CD14-positive monocyte (primary cell): ENCODE measurements at regions not wholly inside any gene's neighbourhood (a gene's known extent, or its start where the extent isn't known, plus 50 kb on each side); places are given as distances from the start of the nearest gene placed in this dataset.

Experiments
- DNase-seq, 3 donors: peaks; one replicate each; pipeline ENCODE4 v3.0.0-alpha.2; 2011 to 2022
- H2AFZ ChIP-seq: 2 replicates; pipeline ENCODE4 v1.6.0; 2012; ENCODE audit warnings: mild to moderate bottlenecking, low read depth, low read length, inconsistent platforms; ENCODE audit not compliant: insufficient read depth, poor library complexity, severe bottlenecking
- H3K27ac ChIP-seq, 2 donors: 1 replicate in 1 of 2; 2 replicates in 1 of 2; pipeline ENCODE4 v1.5.1; 2012 to 2013; ENCODE audit warnings: low read length in 2 of 2, control low read depth in 1 of 2, inconsistent platforms in 1 of 2, low read depth in 1 of 2, mild to moderate bottlenecking in 1 of 2
- H3K27me3 ChIP-seq, 2 donors: one replicate each; pipeline versions ENCODE4 v1.6.0 to v1.6.1; 2011 to 2013; ENCODE audit warnings: low read length in 2 of 2; ENCODE audit not compliant: control insufficient read depth in 2 of 2, insufficient read depth in 2 of 2
- H3K36me3 ChIP-seq, 2 donors: replicated peaks in 1 of 2; 1 replicate in 1 of 2; 2 replicates in 1 of 2; pipeline versions ENCODE4 v1.5.1 to v1.6.1; 2012 to 2013; ENCODE audit warnings: low read length in 2 of 2, control low read depth in 1 of 2, inconsistent platforms in 1 of 2, mild to moderate bottlenecking in 1 of 2; ENCODE audit not compliant: insufficient read depth in 2 of 2, control insufficient read depth in 1 of 2
- H3K4me1 ChIP-seq, 2 donors: 1 replicate in 1 of 2; 2 replicates in 1 of 2; pipeline versions ENCODE4 v1.5.1 to v1.6.1; 2012 to 2013; ENCODE audit warnings: low read length in 2 of 2, control low read depth in 1 of 2, inconsistent platforms in 1 of 2, mild to moderate bottlenecking in 1 of 2, moderate library complexity in 1 of 2; ENCODE audit not compliant: insufficient read depth in 2 of 2, control insufficient read depth in 1 of 2
- H3K4me2 ChIP-seq: replicated peaks from 2 replicates; pipeline ENCODE3; 2012; ENCODE audit warnings: low read length, moderate library complexity, mild to moderate bottlenecking; ENCODE audit not compliant: poor library complexity, severe bottlenecking; ENCODE audit errors: extremely low read depth
- H3K4me3 ChIP-seq, 3 experiments: fragments of 200-600 bp in 1 of 3; sonication (generic) in 1 of 3; replicated peaks in 1 of 3; 1 replicate in 2 of 3; 2 replicates in 1 of 3; pipeline ENCODE4 v1.5.1; 2011 to 2013; ENCODE audit warnings: low read length in 3 of 3, mild to moderate bottlenecking in 3 of 3, control low read depth in 2 of 3, low read depth in 2 of 3, inconsistent platforms in 1 of 3, moderate library complexity in 1 of 3
- H3K79me2 ChIP-seq: 2 replicates; pipeline ENCODE4 v1.6.0; 2012; ENCODE audit warnings: mild to moderate bottlenecking, control low read depth, inconsistent platforms, low read length, moderate library complexity; ENCODE audit not compliant: insufficient read depth
- H3K9ac ChIP-seq: 2 replicates; pipeline ENCODE4 v1.6.0; 2017; ENCODE audit warnings: low read length, mild to moderate bottlenecking; ENCODE audit not compliant: insufficient read depth, poor library complexity, severe bottlenecking
- H3K9me3 ChIP-seq, 2 donors: replicated peaks in 1 of 2; 1 replicate in 1 of 2; 2 replicates in 1 of 2; pipeline versions ENCODE4 v1.5.1 to v1.6.1; 2012 to 2013; ENCODE audit warnings: low read length in 2 of 2, control low read depth in 1 of 2; ENCODE audit not compliant: control insufficient read depth in 1 of 2, insufficient read depth in 1 of 2
- H4K20me1 ChIP-seq: 2 replicates; pipeline ENCODE4 v1.6.0; 2012; ENCODE audit warnings: mild to moderate bottlenecking, low read length, control low read depth, moderate library complexity; ENCODE audit not compliant: insufficient read depth
- H3K27ac Mint-ChIP-seq, 7 donors: one replicate each; pipeline ENCODE4 v1.8.0; 2020; ENCODE audit warnings: mild to moderate bottlenecking in 7 of 7, mixed read lengths in 7 of 7, moderate library complexity in 6 of 7, inconsistent platforms in 2 of 7
- H3K27me3 Mint-ChIP-seq, 3 donors: one replicate each; pipeline ENCODE4 v1.8.0; 2021 to 2022; ENCODE audit warnings: low read depth in 3 of 3, mild to moderate bottlenecking in 3 of 3, mixed read lengths in 3 of 3, moderate library complexity in 3 of 3, inconsistent platforms in 1 of 3
- H3K36me3 Mint-ChIP-seq, 2 donors: one replicate each; pipeline ENCODE4 v1.8.0; 2020; ENCODE audit warnings: mixed read lengths in 2 of 2, inconsistent platforms in 1 of 2, mild to moderate bottlenecking in 1 of 2
- H3K4me1 Mint-ChIP-seq: one replicate; pipeline ENCODE4 v1.8.0; 2020; ENCODE audit warnings: mild to moderate bottlenecking, mixed read lengths
- H3K4me3 Mint-ChIP-seq, 2 donors: one replicate each; pipeline ENCODE4 v1.8.0; 2020; ENCODE audit warnings: mild to moderate bottlenecking in 2 of 2, mixed read lengths in 2 of 2, moderate library complexity in 1 of 2
- H3K9me3 Mint-ChIP-seq, 7 donors: one replicate each; pipeline ENCODE4 v1.8.0; 2020 to 2022; ENCODE audit warnings: mixed read lengths in 7 of 7, mild to moderate bottlenecking in 6 of 7, moderate library complexity in 6 of 7, inconsistent platforms in 2 of 7
- WGBS: methylation state at CpG from one replicate; pipeline ENCODE4 v1.1.5; 2013; ENCODE audit warnings: missing lambda C conversion rate; ENCODE audit not compliant: insufficient coverage; 5-methylcytosine and 5-hydroxymethylcytosine counted together
- intact Hi-C, 2 donors: fragments of 100-400 bp; cut with micrococcal nuclease; formaldehyde crosslinking; loops; one replicate each; pipeline versions ENCODE4 v1.15.0 to v1.15.1; 2023
- TF ChIP-seq, protein P1 (sequence below): fragments of 200-600 bp; IDR thresholded peaks from one replicate; pipeline ENCODE4 v1.8.0; 2022; ENCODE audit warnings: antibody characterized with exemption, mild to moderate bottlenecking

DNA sequence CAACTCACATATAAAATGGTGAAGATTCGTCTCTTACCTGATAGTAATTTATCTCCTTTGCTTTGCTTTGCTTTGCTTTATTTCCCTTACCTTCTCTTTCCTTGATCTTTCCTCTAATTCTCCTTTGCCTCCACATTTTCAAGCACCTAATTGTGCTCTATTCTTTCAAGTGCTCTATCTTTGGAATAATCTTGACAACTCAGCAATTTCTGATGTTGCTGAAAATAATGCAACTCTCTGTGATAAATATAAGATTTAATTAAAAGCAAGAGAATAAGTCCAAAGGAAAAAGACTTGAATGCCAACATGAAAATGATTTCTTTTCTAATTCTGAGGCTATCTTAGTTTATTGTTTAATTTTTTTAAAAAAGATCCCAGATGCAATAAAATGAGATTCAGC, 139.5 kb upstream of the SYT1 start:
- no CpG with 5 or more reads among the region's 1 CpG for WGBS
- no peak for DNase-seq
- H4K20me1 ChIP-seq: no peaks in the 10 kb centered on the region

DNA sequence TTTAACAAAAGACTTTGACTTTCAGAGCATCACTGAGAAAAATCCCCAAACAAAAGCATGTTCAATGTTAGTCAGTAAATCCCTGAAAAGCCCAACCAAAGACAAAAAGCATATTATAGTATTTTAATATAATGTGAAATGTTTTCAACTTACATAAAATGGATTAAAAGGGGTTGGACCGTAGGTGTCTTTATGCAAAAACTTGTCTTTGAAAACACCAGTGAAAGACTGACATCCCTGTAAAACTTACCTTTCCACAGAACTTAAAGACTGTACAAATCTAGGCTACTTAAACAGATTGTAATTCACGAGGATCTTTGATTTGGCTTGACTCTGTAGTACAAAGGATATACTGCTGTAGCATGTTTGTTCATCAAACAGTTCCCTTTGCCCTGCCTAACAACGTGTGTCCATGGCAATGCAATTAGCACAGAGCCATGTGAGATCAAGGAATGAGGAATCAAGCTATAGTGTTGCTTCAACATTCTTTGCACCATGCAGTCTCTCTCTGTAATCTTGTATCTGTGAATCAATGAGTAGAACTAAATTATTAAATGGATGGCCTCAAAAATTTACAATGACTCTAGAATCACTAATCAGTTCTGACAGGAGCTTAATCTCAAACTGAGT, 138.5 kb upstream of the SYT1 start:
- no peak overlapping the region for H3K4me3 ChIP-seq
- TF ChIP-seq, protein P1, sequence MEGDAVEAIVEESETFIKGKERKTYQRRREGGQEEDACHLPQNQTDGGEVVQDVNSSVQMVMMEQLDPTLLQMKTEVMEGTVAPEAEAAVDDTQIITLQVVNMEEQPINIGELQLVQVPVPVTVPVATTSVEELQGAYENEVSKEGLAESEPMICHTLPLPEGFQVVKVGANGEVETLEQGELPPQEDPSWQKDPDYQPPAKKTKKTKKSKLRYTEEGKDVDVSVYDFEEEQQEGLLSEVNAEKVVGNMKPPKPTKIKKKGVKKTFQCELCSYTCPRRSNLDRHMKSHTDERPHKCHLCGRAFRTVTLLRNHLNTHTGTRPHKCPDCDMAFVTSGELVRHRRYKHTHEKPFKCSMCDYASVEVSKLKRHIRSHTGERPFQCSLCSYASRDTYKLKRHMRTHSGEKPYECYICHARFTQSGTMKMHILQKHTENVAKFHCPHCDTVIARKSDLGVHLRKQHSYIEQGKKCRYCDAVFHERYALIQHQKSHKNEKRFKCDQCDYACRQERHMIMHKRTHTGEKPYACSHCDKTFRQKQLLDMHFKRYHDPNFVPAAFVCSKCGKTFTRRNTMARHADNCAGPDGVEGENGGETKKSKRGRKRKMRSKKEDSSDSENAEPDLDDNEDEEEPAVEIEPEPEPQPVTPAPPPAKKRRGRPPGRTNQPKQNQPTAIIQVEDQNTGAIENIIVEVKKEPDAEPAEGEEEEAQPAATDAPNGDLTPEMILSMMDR: no peak
- H3K4me1 ChIP-seq: no peaks in the 10 kb centered on the region
- intact Hi-C loops: no loop called here
- Mint-ChIP-seq H3K9me3 (peaks cover 0 to 3% (median 0%) of the 10 kb centered on the region in 7 donors), H3K27me3 (no peaks in the 10 kb centered on the region), H3K4me3 (no peak overlapping the region), H3K36me3 (no peaks in the 10 kb centered on the region), H3K4me1 (no peaks in the 10 kb centered on the region), H3K27ac (no peak overlapping the region)
- H3K79me2 ChIP-seq: no peaks in the 10 kb centered on the region
- H3K4me2 ChIP-seq: no peak overlapping the region
- H3K9me3 ChIP-seq: no peaks in the 10 kb centered on the region
- 20% methylated on average over 1 of the region's 3 CpGs for WGBS
- no peak for DNase-seq
- H3K27ac ChIP-seq: no peak overlapping the region
- H3K27me3 ChIP-seq: no peaks in the 10 kb centered on the region
- H3K9ac ChIP-seq: no peak overlapping the region
- no peaks in the 10 kb centered on the region for H4K20me1 ChIP-seq
- H2AFZ ChIP-seq: no peak overlapping the region
- no peaks in the 10 kb centered on the region for H3K36me3 ChIP-seq

More for the DNA sequence above, 139.5 kb upstream of the SYT1 start:
- no peak overlapping the region for H2AFZ ChIP-seq
- no peak overlapping the region for H3K27ac ChIP-seq
- no peaks in the 10 kb centered on the region for H3K9me3 ChIP-seq
- no peaks in the 10 kb centered on the region for H3K36me3 Mint-ChIP-seq
- no peaks in the 10 kb centered on the region for H3K27me3 Mint-ChIP-seq
- peaks cover 0 to 2% (median 0%) of the 10 kb centered on the region in 7 donors for H3K9me3 Mint-ChIP-seq
- no peak overlapping the region for H3K4me3 ChIP-seq
- H3K9ac ChIP-seq: no peak overlapping the region
- no peak overlapping the region for H3K27ac Mint-ChIP-seq
- no peaks in the 10 kb centered on the region for H3K4me1 Mint-ChIP-seq
- H3K4me2 ChIP-seq: no peak overlapping the region
- H3K27me3 ChIP-seq: no peaks in the 10 kb centered on the region
- H3K79me2 ChIP-seq: no peaks in the 10 kb centered on the region
- H3K36me3 ChIP-seq: no peaks in the 10 kb centered on the region
- no peaks in the 10 kb centered on the region for H3K4me1 ChIP-seq
- H3K4me3 Mint-ChIP-seq: no peak overlapping the region
- TF ChIP-seq, protein P1: no peak
- intact Hi-C loops: no loop called here
